Naive thymus-derived CD4-positive, alpha-beta T cell (primary cell): ENCODE measurements at regions not wholly inside any gene's neighbourhood (a gene's known extent, or its start where the extent isn't known, plus 50 kb on each side); places are given as distances from the start of the nearest gene placed in this dataset.
"Not testable (repeated sequence)": the region's sequence is repeated elsewhere in the genome, so short reads cannot be mapped to it uniquely, and the experiment has no call there.

ENCODE experiments used
- ATAC-seq: fragments of 150-1000 bp; cut with Tn5 transposase; 2 replicates; pipeline ENCODE4 v1.10.0; 2021; ENCODE audit warnings: mild to moderate bottlenecking, moderate library complexity
- CTCF ChIA-PET: fragments of 350-600 bp; sonication (Branson Sonifier 250); formaldehyde crosslinking; loops from one replicate; lab custom pipeline; 2021; ENCODE audit warnings: antibody characterized with exemption; lab: Charles Lee
- POLR2A ChIA-PET: fragments of 350-600 bp; sonication (Branson Sonifier 250); formaldehyde crosslinking; loops from one replicate; lab custom pipeline; 2021; ENCODE audit warnings: antibody characterized with exemption, inconsistent platforms; lab: Charles Lee
- DNase-seq, 9 donors: peaks; one replicate each; pipeline versions ENCODE4 v3.0.0 to v3.0.0-alpha.2; 2020 to 2022; ENCODE audit warnings: mixed read lengths in 1 of 9
- H3K27ac ChIP-seq: one replicate; pipeline ENCODE4 v1.7.0; 2013; ENCODE audit warnings: mild to moderate bottlenecking, low read depth, low read length, moderate library complexity
- H3K27me3 ChIP-seq, 2 donors: one replicate each; pipeline ENCODE4 v1.7.0; 2013; ENCODE audit warnings: low read length in 2 of 2, mild to moderate bottlenecking in 2 of 2, moderate library complexity in 2 of 2; ENCODE audit not compliant: control insufficient read depth in 2 of 2, insufficient read depth in 2 of 2
- H3K36me3 ChIP-seq, 3 experiments: 1 replicate in 2 of 3; 2 replicates in 1 of 3; pipeline ENCODE4 v1.7.0; 2013; ENCODE audit warnings: low read length in 3 of 3, mild to moderate bottlenecking in 3 of 3, moderate library complexity in 1 of 3; ENCODE audit not compliant: insufficient read depth in 3 of 3, control insufficient read depth in 2 of 3
- H3K4me1 ChIP-seq, 2 donors: one replicate each; pipeline ENCODE4 v1.7.0; 2013; ENCODE audit warnings: low read length in 2 of 2, mild to moderate bottlenecking in 2 of 2, moderate library complexity in 1 of 2; ENCODE audit not compliant: control insufficient read depth in 2 of 2, insufficient read depth in 2 of 2
- H3K4me3 ChIP-seq: 2 replicates; pipeline ENCODE4 v1.7.0; 2013; ENCODE audit warnings: mild to moderate bottlenecking, low read length
- H3K9me3 ChIP-seq, 3 experiments: 1 replicate in 2 of 3; 2 replicates in 1 of 3; pipeline ENCODE4 v1.7.0; 2013; ENCODE audit warnings: low read length in 3 of 3; ENCODE audit not compliant: control insufficient read depth in 2 of 3
- H3K27ac Mint-ChIP-seq, 9 donors: one replicate each; pipeline ENCODE4 v1.8.0; 2020 to 2022; ENCODE audit warnings: mixed read lengths in 9 of 9, mild to moderate bottlenecking in 8 of 9, moderate library complexity in 5 of 9, inconsistent platforms in 2 of 9
- H3K27me3 Mint-ChIP-seq, 5 donors: one replicate each; pipeline ENCODE4 v1.8.0; 2021 to 2022; ENCODE audit warnings: mixed read lengths in 5 of 5, mild to moderate bottlenecking in 1 of 5
- H3K36me3 Mint-ChIP-seq, 5 donors: one replicate each; pipeline ENCODE4 v1.8.0; 2020 to 2022; ENCODE audit warnings: mixed read lengths in 5 of 5, mild to moderate bottlenecking in 3 of 5, inconsistent platforms in 1 of 5
- H3K4me1 Mint-ChIP-seq, 7 donors: one replicate each; pipeline ENCODE4 v1.8.0; 2020 to 2022; ENCODE audit warnings: mixed read lengths in 7 of 7, mild to moderate bottlenecking in 3 of 7, inconsistent platforms in 1 of 7
- H3K4me3 Mint-ChIP-seq, 10 donors: one replicate each; pipeline ENCODE4 v1.8.0; 2020 to 2022; ENCODE audit warnings: mild to moderate bottlenecking in 10 of 10, mixed read lengths in 10 of 10, moderate library complexity in 6 of 10, inconsistent platforms in 2 of 10
- H3K9me3 Mint-ChIP-seq, 11 donors: one replicate each; pipeline ENCODE4 v1.8.0; 2020 to 2022; ENCODE audit warnings: mixed read lengths in 11 of 11, mild to moderate bottlenecking in 4 of 11, inconsistent platforms in 1 of 11, moderate library complexity in 1 of 11
- intact Hi-C, 2 donors: fragments of 100-400 bp; cut with micrococcal nuclease; formaldehyde crosslinking; loops; one replicate each; pipeline ENCODE4 v1.15.1; 2023

DNA sequence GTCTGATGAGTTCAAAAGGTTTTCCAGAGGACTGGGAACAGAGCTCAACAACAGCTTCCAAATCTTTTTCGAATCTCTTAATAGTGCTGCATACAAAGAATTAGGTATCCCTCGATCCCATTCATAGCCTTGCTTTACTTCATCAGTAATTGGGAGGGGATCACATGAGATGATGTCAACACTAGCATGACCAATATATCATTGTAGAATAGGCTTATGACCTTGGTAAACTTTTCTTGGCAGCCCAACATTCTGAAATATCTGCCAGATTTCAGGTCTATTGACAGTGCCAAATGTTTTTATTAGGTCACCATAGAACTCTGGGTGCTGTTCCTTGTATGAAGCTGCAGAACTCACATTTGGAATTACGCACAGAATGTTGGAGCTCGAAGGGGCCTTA lies 228.9 kb downstream of the FGF10 start:
- Mint-ChIP-seq H3K27ac (no peak overlapping the region), H3K4me3 (no peak overlapping the region), H3K4me1 (no peaks in the 10 kb centered on the region), H3K9me3 (peaks cover 0 to 36% (median 11%) of the 10 kb centered on the region in 11 donors), H3K36me3 (no peaks in the 10 kb centered on the region), H3K27me3 (no peaks in the 10 kb centered on the region)
- POLR2A ChIA-PET = no interaction called here
- DNase-seq (no peak), ATAC-seq (no peak)
- intact Hi-C loops = no loop called here
- no peaks in the 10 kb centered on the region for H3K36me3 ChIP-seq
- H3K27me3 ChIP-seq = no peaks in the 10 kb centered on the region
- H3K4me1 ChIP-seq = no peaks in the 10 kb centered on the region
- CTCF ChIA-PET = interaction anchor here (0.6 kb wide), 1 partner anchor 26 kb away, joined by 3 read pairs; no protein-coding TSS in a partner anchor
- no peak overlapping the region for H3K27ac ChIP-seq
- peaks cover 0 to 5% (median 0%) of the 10 kb centered on the region in 3 experiments for H3K9me3 ChIP-seq
- H3K4me3 ChIP-seq = no peak overlapping the region

DNA sequence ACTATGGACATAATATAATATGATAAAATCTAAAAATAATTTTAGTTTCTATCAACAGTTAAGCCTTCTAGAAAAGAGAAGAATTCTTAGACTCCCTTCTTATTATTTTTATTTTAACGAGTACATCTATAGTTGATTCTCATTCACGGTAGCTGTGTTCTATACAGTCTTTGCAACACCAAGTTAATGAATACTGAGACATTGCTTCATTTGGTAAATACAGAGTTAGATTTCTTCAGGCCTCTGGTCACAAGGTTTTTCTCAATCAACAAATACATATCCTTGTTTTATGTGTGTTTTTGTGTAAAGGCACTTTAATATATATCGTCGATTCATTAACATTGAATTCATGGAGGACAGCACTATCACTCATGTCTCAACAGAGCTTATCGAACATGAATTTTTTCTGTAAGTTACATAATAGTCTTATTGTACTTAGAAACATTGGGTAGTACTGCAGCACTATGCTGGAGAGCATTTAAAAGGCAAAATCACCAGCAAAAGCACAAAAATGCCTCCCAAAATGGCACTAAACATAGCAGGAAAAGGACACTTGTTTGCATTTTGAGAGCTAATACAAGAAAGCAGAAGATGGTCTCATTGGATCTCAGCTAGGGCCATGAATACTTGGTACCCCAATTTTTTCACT lies 239.0 kb downstream of the FGF10 start:
- no peaks in the 10 kb centered on the region for H3K9me3 ChIP-seq
- H3K36me3 Mint-ChIP-seq = no peaks in the 10 kb centered on the region
- intact Hi-C loops = no loop called here
- no peaks in the 10 kb centered on the region for H3K4me1 ChIP-seq
- CTCF ChIA-PET = no interaction called here
- H3K27ac ChIP-seq = no peak overlapping the region
- peaks cover under 1 to 32% (median 8%) of the 10 kb centered on the region in 11 donors for H3K9me3 Mint-ChIP-seq
- H3K36me3 ChIP-seq = no peaks in the 10 kb centered on the region
- ATAC-seq (no peak), DNase-seq (no peak)
- H3K4me1 Mint-ChIP-seq = no peaks in the 10 kb centered on the region
- no peaks in the 10 kb centered on the region for H3K27me3 ChIP-seq
- no peak overlapping the region for H3K4me3 ChIP-seq
- H3K27me3 Mint-ChIP-seq = no peaks in the 10 kb centered on the region
- no peak overlapping the region for H3K4me3 Mint-ChIP-seq
- no peak overlapping the region for H3K27ac Mint-ChIP-seq
- POLR2A ChIA-PET = no interaction called here

DNA sequence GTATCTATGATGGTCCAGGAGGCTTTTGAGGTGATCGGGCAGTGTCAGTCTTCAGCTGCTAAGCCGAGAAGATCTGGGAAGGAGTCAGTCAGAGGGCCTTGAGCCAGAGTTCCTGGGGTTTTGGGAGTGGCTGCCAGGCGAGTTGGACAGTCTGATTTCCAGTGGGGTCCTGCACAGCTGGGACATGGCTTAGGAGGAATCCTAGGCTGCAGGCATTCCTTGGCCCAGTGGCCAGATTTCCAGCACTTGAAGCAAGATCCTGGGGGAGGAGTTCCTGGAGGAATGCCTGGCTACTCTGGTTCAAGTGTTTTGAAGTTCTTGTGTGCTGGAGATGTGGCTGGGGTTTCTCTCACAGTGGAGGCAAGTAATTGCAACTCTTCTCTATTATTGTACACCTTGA lies 271.3 kb downstream of the FGF10 start:
- POLR2A ChIA-PET = not testable (repeated sequence)

DNA sequence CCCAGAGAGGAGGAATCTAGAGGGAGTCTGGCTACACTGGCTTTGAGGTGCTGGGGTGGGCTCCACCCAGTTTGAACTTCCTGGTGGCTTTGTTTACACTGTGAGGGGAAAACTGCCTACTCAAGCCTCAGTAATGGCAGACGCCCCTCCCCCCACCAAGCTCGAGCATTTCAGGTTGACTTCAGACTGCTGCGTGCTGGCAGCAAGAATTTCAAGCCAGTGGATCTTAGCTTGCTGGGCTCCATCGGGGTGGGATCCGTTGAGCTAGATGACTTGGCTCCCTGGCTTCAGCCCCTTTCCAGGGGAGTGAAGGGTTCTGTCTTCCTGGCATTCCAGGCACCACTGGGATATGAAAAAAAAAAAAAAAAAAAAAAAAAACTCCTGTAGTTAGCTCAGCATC lies 281.0 kb downstream of the FGF10 start:
- H3K4me3 ChIP-seq, H3K27ac Mint-ChIP-seq, CTCF ChIA-PET, DNase-seq, ATAC-seq, intact Hi-C loops, H3K4me1 Mint-ChIP-seq, H3K4me1 ChIP-seq, H3K9me3 ChIP-seq, H3K36me3 Mint-ChIP-seq, H3K36me3 ChIP-seq, H3K27me3 Mint-ChIP-seq, H3K27ac ChIP-seq, POLR2A ChIA-PET, H3K27me3 ChIP-seq, H3K4me3 Mint-ChIP-seq: not testable (repeated sequence)
- peaks cover 0 to 65% (median 18%) of the 10 kb centered on the region in 11 donors for H3K9me3 Mint-ChIP-seq

More for the DNA sequence above, 271.3 kb downstream of the FGF10 start:
- H3K36me3 ChIP-seq, H3K27me3 ChIP-seq, intact Hi-C loops, H3K27me3 Mint-ChIP-seq, H3K4me3 ChIP-seq, H3K9me3 ChIP-seq, H3K27ac Mint-ChIP-seq, H3K4me1 ChIP-seq, DNase-seq, H3K36me3 Mint-ChIP-seq, ATAC-seq, H3K27ac ChIP-seq, H3K9me3 Mint-ChIP-seq, CTCF ChIA-PET, H3K4me1 Mint-ChIP-seq, H3K4me3 Mint-ChIP-seq: not testable (repeated sequence)

DNA sequence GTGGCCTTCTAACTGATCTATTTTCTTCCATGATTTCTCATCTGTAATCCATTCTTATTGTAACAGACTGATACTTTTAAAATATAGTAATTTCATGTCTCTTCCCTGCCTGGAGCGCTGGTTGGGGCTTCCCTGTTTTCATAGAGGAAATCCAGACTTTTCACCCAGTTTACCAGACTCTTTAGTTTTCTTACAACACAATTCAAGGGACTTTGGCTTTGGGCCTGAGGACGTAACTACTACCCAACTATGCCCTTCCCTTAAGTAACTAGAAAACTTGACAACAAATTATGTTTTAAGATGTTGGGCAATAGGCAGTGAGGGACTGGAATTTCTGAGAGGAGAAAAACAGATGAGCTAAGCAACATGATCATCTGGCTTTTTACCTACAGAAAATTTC lies 289.6 kb downstream of the FGF10 start:
- POLR2A ChIA-PET = no interaction called here

DNA sequence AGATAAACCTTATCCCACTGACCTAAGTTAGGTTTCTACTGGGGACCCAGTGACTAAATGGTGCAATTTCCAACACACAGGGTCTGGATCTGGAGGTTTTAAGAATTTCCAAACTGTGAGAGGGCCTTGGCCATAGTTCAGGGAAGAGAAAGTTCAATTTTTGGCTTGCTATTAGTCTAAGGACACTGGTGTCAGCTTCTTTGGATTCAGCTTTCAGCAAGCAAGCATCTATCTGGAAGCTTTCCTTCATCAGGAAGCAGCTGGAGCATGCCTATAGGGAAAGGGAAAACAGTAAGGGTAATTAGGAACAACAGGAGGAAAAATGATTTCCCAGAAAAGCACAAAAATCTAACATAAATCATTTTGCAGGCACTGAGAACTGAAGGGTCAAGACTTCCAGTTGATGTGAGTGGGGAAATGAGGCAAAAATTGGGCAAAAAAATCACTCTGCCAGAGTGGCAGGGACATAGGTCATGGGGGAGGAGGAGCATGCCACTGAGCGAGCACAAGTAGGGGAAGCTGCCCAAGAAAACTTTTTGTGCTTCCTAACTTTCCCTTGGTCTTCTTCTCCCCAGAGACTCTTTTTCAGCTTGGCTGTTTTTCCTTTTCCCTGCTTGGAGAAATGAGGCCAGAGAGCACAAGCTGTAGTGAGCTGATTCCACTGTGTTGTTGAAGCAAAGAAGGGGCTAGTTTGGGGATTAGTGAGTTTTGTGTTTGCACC lies 299.6 kb downstream of the FGF10 start:
- Histone ChIP-seq H3K27ac (no peak overlapping the region), H3K36me3 (no peaks in the 10 kb centered on the region), H3K9me3 (no peaks in the 10 kb centered on the region), H3K4me3 (no peak overlapping the region), H3K4me1 (no peaks in the 10 kb centered on the region), H3K27me3 (no peaks in the 10 kb centered on the region)
- DNase-seq (no peak), ATAC-seq (no peak)
- Mint-ChIP-seq H3K4me3 (no peak overlapping the region), H3K27me3 (no peaks in the 10 kb centered on the region), H3K27ac (no peak overlapping the region), H3K36me3 (no peaks in the 10 kb centered on the region), H3K4me1 (no peaks in the 10 kb centered on the region), H3K9me3 (peaks cover 0 to 9% (median 1%) of the 10 kb centered on the region in 11 donors)
- POLR2A ChIA-PET = no interaction called here
- CTCF ChIA-PET = no interaction called here
- intact Hi-C loops = no loop called here

More for the DNA sequence above, 289.6 kb downstream of the FGF10 start:
- Histone ChIP-seq H3K4me3 (no peak overlapping the region), H3K36me3 (no peaks in the 10 kb centered on the region), H3K27me3 (no peaks in the 10 kb centered on the region), H3K4me1 (no peaks in the 10 kb centered on the region), H3K9me3 (no peaks in the 10 kb centered on the region), H3K27ac (no peak overlapping the region)
- DNase-seq (no peak), ATAC-seq (no peak)
- Mint-ChIP-seq H3K4me3 (no peak overlapping the region), H3K27ac (no peak overlapping the region), H3K27me3 (no peaks in the 10 kb centered on the region), H3K4me1 (no peaks in the 10 kb centered on the region), H3K36me3 (no peaks in the 10 kb centered on the region), H3K9me3 (peaks cover 0 to 25% (median 5%) of the 10 kb centered on the region in 11 donors)
- intact Hi-C loops = no loop called here
- CTCF ChIA-PET = no interaction called here

DNA sequence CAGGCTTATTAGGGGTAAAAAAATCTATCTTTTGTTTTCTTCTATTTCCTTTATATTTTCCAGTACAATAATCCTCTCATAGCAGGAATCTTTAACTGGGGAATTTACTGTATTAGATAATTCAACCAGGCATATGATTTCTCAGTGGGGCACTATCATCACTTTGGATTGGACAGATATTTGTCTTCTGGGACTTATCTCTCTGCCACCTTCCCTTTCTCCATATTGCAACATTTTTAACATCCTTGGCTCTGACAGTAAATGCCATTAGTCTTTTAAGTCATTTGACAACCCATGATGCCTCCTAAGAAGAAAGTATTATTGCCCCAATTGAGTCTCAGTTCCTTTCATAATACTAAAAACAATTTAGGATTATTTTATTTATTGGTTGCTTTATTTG lies 304.1 kb downstream of the FGF10 start:
- no peaks in the 10 kb centered on the region for H3K36me3 Mint-ChIP-seq
- POLR2A ChIA-PET = no interaction called here
- Histone ChIP-seq H3K4me3 (no peak overlapping the region), H3K36me3 (no peaks in the 10 kb centered on the region), H3K9me3 (no peaks in the 10 kb centered on the region), H3K27me3 (no peaks in the 10 kb centered on the region), H3K27ac (no peak overlapping the region), H3K4me1 (no peaks in the 10 kb centered on the region)
- H3K9me3 Mint-ChIP-seq = peaks cover 0 to 23% (median 6%) of the 10 kb centered on the region in 11 donors
- H3K4me1 Mint-ChIP-seq = no peaks in the 10 kb centered on the region
- intact Hi-C loops = no loop called here
- DNase-seq (no peak), ATAC-seq (no peak)
- CTCF ChIA-PET = no interaction called here
- no peak overlapping the region for H3K4me3 Mint-ChIP-seq
- H3K27ac Mint-ChIP-seq = no peak overlapping the region
- no peaks in the 10 kb centered on the region for H3K27me3 Mint-ChIP-seq
